Thymus (tissue), 11 donors: ENCODE measurements at regions not wholly inside any gene's neighbourhood (a gene's known extent, or its start where the extent isn't known, plus 50 kb on each side); places are given as distances from the start of the nearest gene placed in this dataset.

Experiments used
- DNase-seq, 9 donors: peaks; one replicate each; pipeline ENCODE4 v3.0.0-alpha.2; 2013; ENCODE audit warnings: low spot score in 9 of 9, low read depth in 6 of 9, missing footprints in 1 of 9
- H3K27ac ChIP-seq, 2 donors: one replicate each; pipeline ENCODE4 v1.5.1; 2013; ENCODE audit warnings: control low read depth in 1 of 2, low read depth in 1 of 2, low read length in 1 of 2, mild to moderate bottlenecking in 1 of 2, moderate library complexity in 1 of 2
- H3K27me3 ChIP-seq, 2 donors: one replicate each; pipeline ENCODE4 v1.5.1; 2013; ENCODE audit warnings: low read length in 1 of 2; ENCODE audit not compliant: control insufficient read depth in 2 of 2, insufficient read depth in 1 of 2
- H3K36me3 ChIP-seq, 2 donors: one replicate each; pipeline ENCODE4 v1.5.1; 2013; ENCODE audit warnings: low read length in 1 of 2, mild to moderate bottlenecking in 1 of 2, moderate library complexity in 1 of 2; ENCODE audit not compliant: control insufficient read depth in 2 of 2, insufficient read depth in 2 of 2
- H3K4me1 ChIP-seq, 2 donors: one replicate each; pipeline ENCODE4 v1.5.1; 2013; ENCODE audit warnings: low read length in 2 of 2; ENCODE audit not compliant: control insufficient read depth in 2 of 2, insufficient read depth in 2 of 2
- H3K4me3 ChIP-seq, 2 donors: one replicate each; pipeline ENCODE4 v1.5.1; 2013; ENCODE audit warnings: low read length in 2 of 2, control low read depth in 1 of 2, mild to moderate bottlenecking in 1 of 2
- H3K9me3 ChIP-seq, 2 donors: one replicate each; pipeline ENCODE4 v1.5.1; 2013; ENCODE audit warnings: low read length in 1 of 2, mild to moderate bottlenecking in 1 of 2; ENCODE audit not compliant: control insufficient read depth in 2 of 2, insufficient read depth in 1 of 2
- WGBS: extraction: QIAGEN DNeasy Blood & Tissue Kit; methylation state at CpG from one replicate; pipeline ENCODE4 v1.1.7; 2013; 5-methylcytosine and 5-hydroxymethylcytosine counted together
- donor health status: healthy.

GRCh38 chr2:30323499-30323898 is 92.2 kb downstream of the LBH start:
- DNase-seq, result no peak
- Histone ChIP-seq H3K27me3 (no peaks in the 10 kb centered on the region), H3K36me3 (no peaks in the 10 kb centered on the region), H3K27ac (no peak overlapping the region), H3K4me3 (no peak overlapping the region), H3K4me1 (peaks cover 6 to 22% of the 10 kb centered on the region in 2 donors), H3K9me3 (no peaks in the 10 kb centered on the region)
- WGBS, result 90% methylated on average over 7 of the region's 7 CpGs

GRCh38 chr2:30324245-30324908 is 93.0 kb downstream of the LBH start:
- H3K4me1 ChIP-seq, result peaks cover 6 to 26% of the 10 kb centered on the region in 2 donors
- no peaks in the 10 kb centered on the region for H3K9me3 ChIP-seq
- no peak overlapping the region for H3K4me3 ChIP-seq
- DNase-seq, result no peak
- WGBS, result 93% methylated on average over 4 of the region's 4 CpGs
- no peaks in the 10 kb centered on the region for H3K27me3 ChIP-seq
- H3K36me3 ChIP-seq, result no peaks in the 10 kb centered on the region
- H3K27ac ChIP-seq, result no peak overlapping the region

GRCh38 chr2:30325600-30326328 is 94.4 kb downstream of the LBH start:
- Histone ChIP-seq H3K4me3 (no peak overlapping the region), H3K36me3 (no peaks in the 10 kb centered on the region), H3K4me1 (peaks cover 6 to 26% of the 10 kb centered on the region in 2 donors), H3K9me3 (no peaks in the 10 kb centered on the region), H3K27ac (no peak overlapping the region), H3K27me3 (no peaks in the 10 kb centered on the region)
- DNase-seq, result peak in 1 of 9 donors; percentile 38
- 95% methylated on average over 4 of the region's 4 CpGs for WGBS

GRCh38 chr2:30326497-30326896 is 95.2 kb downstream of the LBH start:
- no peak overlapping the region for H3K27ac ChIP-seq
- 97% methylated on average over 6 of the region's 6 CpGs for WGBS
- DNase-seq, result no peak
- H3K9me3 ChIP-seq, result no peaks in the 10 kb centered on the region
- no peaks in the 10 kb centered on the region for H3K27me3 ChIP-seq
- peaks cover 6 to 26% of the 10 kb centered on the region in 2 donors for H3K4me1 ChIP-seq
- H3K36me3 ChIP-seq, result no peaks in the 10 kb centered on the region
- no peak overlapping the region for H3K4me3 ChIP-seq

GRCh38 chr2:30331038-30331437 is 99.7 kb downstream of the LBH start:
- H3K27ac ChIP-seq, result no peak overlapping the region
- H3K4me1 ChIP-seq, result peaks cover 30 to 43% of the 10 kb centered on the region in 2 donors
- no peaks in the 10 kb centered on the region for H3K36me3 ChIP-seq
- H3K27me3 ChIP-seq, result no peaks in the 10 kb centered on the region
- DNase-seq, result no peak
- 97% methylated on average over 4 of the region's 4 CpGs for WGBS
- no peak overlapping the region for H3K4me3 ChIP-seq
- H3K9me3 ChIP-seq, result no peaks in the 10 kb centered on the region

- Histone ChIP-seq H3K27ac (no peak overlapping the region), H3K4me1 (peaks cover 38 to 51% of the 10 kb centered on the region in 2 donors), H3K4me3 (no peak overlapping the region), H3K9me3 (no peaks in the 10 kb centered on the region), H3K27me3 (no peaks in the 10 kb centered on the region), H3K36me3 (no peaks in the 10 kb centered on the region)
- DNase-seq, result no peak
- 93% methylated on average over 7 of the region's 7 CpGs for WGBS
Measured at GRCh38 chr2:30331869-30332268, 100.5 kb downstream of the LBH start.

- DNase-seq, result peak in 2 of 9 donors; percentile 27 to 53
- Histone ChIP-seq H3K9me3 (no peaks in the 10 kb centered on the region), H3K27ac (peak overlapping the region; percentile 52 to 82), H3K27me3 (no peaks in the 10 kb centered on the region), H3K4me1 (peaks cover 46 to 62% of the 10 kb centered on the region in 2 donors), H3K4me3 (no peak overlapping the region), H3K36me3 (no peaks in the 10 kb centered on the region)
- 86% methylated on average over 4 of the region's 4 CpGs for WGBS
Measured at GRCh38 chr2:30332791-30333453, 101.6 kb downstream of the LBH start.

GRCh38 chr2:30334762-30335363 is 103.5 kb downstream of the LBH start:
- Histone ChIP-seq H3K4me1 (peaks cover 48 to 72% of the 10 kb centered on the region in 2 donors), H3K27ac (peak overlapping the region; percentile 80 to 96), H3K9me3 (no peaks in the 10 kb centered on the region), H3K27me3 (no peaks in the 10 kb centered on the region), H3K36me3 (no peaks in the 10 kb centered on the region), H3K4me3 (no peak overlapping the region)
- WGBS, result 60% methylated on average over 3 of the region's 3 CpGs
- DNase-seq, result peak in 4 of 9 donors; percentile 29 to 72 (median 40)

GRCh38 chr2:30336084-30336483 is 104.8 kb downstream of the LBH start:
- 71% methylated on average over 2 of the region's 2 CpGs for WGBS
- peaks cover 48 to 72% of the 10 kb centered on the region in 2 donors for H3K4me1 ChIP-seq
- peak overlapping the region; percentile 96 to 100 for H3K27ac ChIP-seq

More at GRCh38 chr2:30336084-30336483, 104.8 kb downstream of the LBH start:
- H3K4me3 ChIP-seq, result no peak overlapping the region
- DNase-seq, result peak in 3 of 9 donors; percentile 28 to 70 (median 34)
- no peaks in the 10 kb centered on the region for H3K27me3 ChIP-seq
- H3K9me3 ChIP-seq, result no peaks in the 10 kb centered on the region
- no peaks in the 10 kb centered on the region for H3K36me3 ChIP-seq
